ENCODE measurements at regions not wholly inside any gene's neighbourhood (a gene's known extent, or its start where the extent isn't known, plus 50 kb on each side); places are given as distances from the start of the nearest gene placed in this dataset.

- DNase-seq: no peak
Observed at GRCh38 chr6:134117409-134117808, 65.0 kb upstream of the SLC2A12 start.

- no peak for DNase-seq
Observed at GRCh38 chr6:134115715-134116074, 63.3 kb upstream of the SLC2A12 start.

GRCh38 chr6:134114918-134115714 lies 62.7 kb upstream of the SLC2A12 start:
- no peak for DNase-seq

- no peak for DNase-seq
Observed at GRCh38 chr6:134114489-134114888, 62.1 kb upstream of the SLC2A12 start.

- DNase-seq: no peak
Observed at GRCh38 chr6:134111726-134112125, 59.3 kb upstream of the SLC2A12 start.

GRCh38 chr6:134111062-134111677 lies 58.7 kb upstream of the SLC2A12 start:
- peak; percentile 58 for DNase-seq

- no peak for DNase-seq
Observed at GRCh38 chr6:134106702-134107101, 54.3 kb upstream of the SLC2A12 start.

GRCh38 chr6:134105940-134106339 lies 53.5 kb upstream of the SLC2A12 start:
- DNase-seq: no peak

- DNase-seq: no peak
Observed at GRCh38 chr6:134103006-134103405, 50.6 kb upstream of the SLC2A12 start.
